GM21619 (cell line): ENCODE measurements at regions not wholly inside any gene's neighbourhood (a gene's known extent, or its start where the extent isn't known, plus 50 kb on each side); places are given as distances from the start of the nearest gene placed in this dataset.

ENCODE experiments used
- ATAC-seq: cut with Tn5 transposase; IDR thresholded peaks from one replicate; pipeline ENCODE4 v1.9.1; 2021; ENCODE audit not compliant: unreplicated experiment

- no peak for ATAC-seq
Observed at GRCh38 chrX:13266641-13267345, 53.1 kb downstream of the ATXN3L start.

DNA sequence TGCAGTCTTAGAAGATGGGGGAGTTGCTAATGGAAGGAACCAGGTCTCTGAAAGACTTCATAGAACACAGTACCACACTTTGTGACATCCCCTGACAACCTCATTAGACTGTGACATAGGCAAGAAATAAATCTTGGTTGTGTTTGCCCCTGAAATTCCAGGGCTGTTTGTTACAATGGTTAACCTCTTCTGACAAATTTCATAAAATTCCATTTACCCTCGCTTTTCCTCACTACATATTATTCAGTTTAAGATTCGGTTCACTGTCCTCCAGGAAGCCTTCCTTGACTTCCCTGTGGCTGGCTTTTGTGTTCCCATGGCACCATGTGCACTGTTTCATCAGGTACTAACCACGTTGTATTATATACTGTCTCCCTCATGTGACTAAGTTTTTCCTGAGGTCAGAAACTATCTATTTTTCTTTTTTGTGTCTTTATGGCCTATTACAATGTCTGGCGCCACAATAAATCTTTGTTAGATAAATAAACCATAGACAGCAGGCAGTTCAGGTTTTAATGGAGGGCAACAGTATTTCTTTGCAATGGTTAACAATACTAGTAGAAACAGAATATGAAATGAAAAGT, 54.2 kb downstream of the ATXN3L start:
- ATAC-seq: no peak

DNA sequence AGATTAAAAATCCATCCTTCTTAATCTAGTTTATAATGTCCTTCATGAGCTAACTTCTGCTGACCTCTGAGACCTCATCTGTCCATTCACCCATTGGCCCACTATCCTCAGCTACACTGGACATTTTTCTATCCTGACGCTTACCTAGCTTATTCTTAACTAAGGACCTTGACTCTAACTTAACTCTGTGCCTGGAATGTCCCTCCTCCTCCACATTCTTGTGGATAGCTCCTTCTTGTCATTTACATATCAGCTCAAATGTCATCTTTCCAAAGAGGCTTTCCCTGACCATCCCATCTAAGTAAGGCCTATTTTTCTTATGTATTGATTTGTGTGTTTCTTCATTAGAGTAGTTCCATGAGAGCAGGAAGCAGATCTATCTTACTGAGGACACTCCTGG, 54.7 kb downstream of the ATXN3L start:
- ATAC-seq: no peak

DNA sequence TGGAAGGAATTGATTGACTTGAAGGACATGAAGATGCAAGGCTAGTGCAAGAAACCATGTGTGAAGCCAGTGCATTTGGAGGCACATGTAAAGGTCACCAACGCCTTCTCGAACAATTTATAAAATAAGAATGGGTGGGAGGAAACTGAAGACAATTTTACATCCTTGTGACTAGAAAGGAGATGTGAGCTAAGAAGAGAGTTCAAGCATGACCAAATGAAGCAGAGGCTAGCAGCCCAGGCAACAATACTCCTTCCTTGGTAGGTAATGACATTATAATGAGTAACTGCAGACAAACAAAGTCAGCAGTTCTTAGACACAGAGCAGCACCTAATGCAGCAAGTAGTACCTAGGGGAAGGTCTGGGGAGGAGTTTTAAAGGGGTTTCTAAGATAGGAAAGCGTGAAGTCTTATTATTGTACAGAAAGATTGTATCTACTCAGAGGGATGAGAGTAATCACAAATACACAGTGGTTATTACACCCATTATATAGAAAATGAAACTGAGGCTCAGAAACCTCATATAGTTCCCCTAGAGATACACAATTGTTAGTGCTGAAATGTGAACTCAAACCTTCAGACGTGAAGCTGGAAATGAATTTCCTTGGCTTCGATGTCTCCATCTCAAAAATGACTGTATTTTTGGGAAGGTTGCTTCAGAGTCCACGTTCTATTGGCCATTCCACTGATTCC, 56.1 kb downstream of the ATXN3L start:
- ATAC-seq: peak; percentile 81

- no peak for ATAC-seq
Observed at GRCh38 chrX:13261348-13261747, 58.5 kb downstream of the ATXN3L start.

DNA sequence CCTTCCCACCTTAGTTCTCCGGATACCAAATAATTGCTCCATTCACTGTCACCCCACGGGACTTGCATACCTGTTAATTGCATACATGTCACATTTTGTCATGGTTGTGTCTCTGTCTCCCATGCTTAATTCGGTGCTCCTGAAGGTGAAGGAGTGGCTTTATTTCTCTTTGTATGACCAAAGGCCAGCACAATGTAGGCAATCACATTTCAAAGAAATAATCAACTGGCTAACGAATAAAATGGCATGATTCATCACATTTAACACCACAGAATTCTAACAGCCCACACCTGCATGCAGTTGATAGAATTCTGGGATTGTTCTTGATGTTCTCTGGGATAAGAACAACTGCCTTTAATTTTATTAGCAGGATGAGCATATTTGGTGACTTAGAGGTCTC, 59.3 kb downstream of the ATXN3L start:
- no peak for ATAC-seq

DNA sequence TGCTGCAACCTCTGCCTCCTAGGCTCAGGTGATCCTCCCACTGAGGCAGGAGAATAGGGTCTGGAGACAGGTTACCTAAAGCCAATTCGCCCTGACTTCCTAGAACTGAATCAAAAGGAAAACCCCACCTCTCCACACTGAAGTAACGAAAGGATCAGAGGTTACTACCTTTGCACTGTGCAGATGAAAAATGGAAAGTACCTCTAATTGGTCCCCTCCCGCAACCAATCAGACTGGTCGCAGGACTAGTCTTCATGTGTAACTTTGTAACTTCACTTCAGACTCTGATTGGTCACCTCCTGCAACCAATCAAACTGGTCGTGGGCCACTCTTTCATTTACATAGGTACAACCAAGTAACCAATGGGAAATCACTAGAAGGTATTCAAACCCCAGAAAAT, 61.1 kb downstream of the ATXN3L start:
- no peak for ATAC-seq

GRCh38 chrX:13258052-13258444, 61.8 kb downstream of the ATXN3L start:
- no peak for ATAC-seq

DNA sequence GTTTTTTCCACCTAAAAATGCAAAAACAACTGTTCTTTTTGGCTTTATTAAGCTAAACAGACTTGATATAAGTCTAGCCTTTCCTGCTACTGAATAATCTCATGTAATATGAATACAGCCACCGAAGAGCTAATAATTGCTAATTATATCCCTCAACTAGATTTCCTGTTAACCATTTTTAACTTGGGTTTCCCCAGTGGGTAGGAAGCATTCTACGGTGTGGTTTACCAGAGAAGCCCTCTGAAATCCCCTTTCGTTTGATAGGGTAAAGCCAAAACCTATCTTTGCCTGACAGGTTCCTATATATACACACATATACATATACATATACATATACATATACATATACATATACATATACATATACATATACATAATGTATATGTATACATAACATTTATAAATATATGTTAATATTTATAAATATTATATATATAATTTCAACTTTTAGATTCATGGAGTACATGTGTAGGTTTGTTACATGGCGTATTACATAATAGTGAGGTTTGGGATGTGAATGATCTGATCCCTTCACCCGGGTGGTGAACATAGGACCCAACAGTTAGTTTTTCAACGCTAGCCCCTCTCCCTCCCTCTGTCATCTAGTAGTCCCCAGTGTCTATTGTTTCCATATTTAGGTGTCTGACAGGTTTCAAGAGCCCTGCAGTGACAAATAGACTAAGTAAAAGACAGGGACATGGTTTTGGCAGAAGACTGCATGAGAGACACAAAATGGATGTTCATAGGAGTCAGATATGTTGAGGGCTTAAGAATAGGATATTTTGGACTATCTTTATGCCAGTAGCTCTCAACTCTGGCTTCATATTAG, 62.4 kb downstream of the ATXN3L start:
- ATAC-seq: peak; percentile 53

DNA sequence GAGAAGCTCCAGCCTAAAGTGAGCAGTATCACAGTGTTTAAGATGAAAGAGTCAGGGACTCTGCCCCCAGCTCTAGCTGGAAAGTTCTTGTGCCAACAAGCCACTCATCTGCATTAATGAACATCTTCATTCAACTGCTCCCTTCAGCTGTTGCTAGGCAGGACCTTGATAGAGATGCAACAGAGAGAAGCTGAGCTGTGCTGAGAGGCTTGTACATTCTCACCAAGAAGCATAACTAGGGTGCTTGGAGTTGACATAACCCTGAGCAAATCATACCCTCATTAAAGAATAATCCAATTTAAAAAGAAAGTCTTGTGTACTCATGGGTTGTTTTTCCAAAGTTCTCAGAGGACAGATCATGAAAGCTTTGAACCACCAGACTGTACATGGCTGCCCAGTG, 63.2 kb downstream of the ATXN3L start:
- no peak for ATAC-seq

GRCh38 chrX:13254870-13255269, 65.0 kb downstream of the ATXN3L start:
- no peak for ATAC-seq

- peak; percentile 49 for ATAC-seq
Observed at GRCh38 chrX:13254076-13254785, 65.6 kb downstream of the ATXN3L start.

DNA sequence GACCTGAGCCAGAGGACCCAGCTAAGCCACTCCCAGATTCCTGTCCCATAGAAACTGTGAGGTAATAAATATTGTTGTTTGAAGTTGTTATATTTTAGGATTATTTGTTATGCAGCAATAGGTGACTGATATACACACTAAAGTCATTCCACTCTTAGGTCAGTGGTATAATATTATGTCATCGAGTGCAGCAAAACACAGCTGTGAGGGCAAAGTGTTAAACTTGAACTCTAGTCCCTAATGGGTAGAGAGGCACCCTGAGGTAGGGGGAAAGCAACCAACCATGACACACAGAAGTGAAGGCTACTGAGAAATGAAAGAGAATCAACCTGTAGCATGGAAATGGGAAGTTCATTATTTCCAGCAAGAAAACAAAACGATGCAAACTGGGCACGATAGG, 66.6 kb downstream of the ATXN3L start:
- ATAC-seq: no peak

GRCh38 chrX:13252726-13253125, 67.1 kb downstream of the ATXN3L start:
- no peak for ATAC-seq

- ATAC-seq: no peak
Observed at GRCh38 chrX:13250826-13251580, 68.8 kb downstream of the ATXN3L start.

DNA sequence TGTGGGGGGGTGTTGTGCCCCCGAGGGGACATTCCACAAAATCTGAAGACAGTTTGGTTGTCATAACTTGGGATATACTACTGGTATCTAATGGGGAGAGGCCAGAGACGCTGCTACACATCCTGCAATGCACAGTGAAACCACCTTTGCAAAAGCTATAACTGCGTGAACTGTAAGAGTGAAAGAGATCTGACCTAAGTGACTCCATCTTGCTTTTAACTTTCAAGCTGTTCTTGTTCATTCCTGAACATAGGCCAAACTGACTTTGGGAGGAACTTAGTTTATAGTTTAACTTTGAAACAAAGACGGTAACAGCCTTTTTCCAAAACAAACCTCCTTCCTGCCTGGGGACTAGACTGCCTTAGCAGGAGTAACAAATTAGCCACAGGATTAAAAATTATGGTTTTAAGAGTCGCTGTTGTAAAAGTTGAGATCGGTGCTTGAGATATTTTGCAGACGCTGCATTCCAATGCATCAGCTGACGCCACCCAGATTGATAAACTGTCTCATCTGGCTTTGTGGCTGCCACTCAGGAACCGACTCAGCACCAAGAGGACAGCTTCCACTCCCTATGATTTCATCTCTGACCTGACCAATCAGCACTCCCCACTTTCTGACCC, 70.9 kb downstream of the ATXN3L start:
- no peak for ATAC-seq

GRCh38 chrX:13239272-13239671, 80.6 kb downstream of the ATXN3L start:
- ATAC-seq: no peak

DNA sequence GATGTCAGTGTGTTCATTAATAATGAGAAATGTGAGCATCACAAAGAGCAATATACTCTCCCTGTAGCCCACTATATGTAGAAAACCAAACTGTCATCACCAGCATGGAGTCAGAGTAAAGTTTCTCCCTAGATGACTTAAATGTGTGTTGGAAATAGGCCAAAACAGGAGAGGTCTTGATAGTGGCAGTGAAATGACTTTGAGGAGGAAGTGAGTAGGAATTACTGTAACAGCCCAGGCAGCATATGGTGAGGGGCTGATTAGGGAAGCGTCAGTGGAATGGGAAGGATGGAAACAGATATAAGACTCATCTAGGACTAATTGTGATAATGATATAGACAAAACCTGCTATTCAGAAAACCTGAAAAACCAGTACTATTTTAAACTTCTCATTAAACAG, 83.9 kb downstream of the ATXN3L start:
- no peak for ATAC-seq

DNA sequence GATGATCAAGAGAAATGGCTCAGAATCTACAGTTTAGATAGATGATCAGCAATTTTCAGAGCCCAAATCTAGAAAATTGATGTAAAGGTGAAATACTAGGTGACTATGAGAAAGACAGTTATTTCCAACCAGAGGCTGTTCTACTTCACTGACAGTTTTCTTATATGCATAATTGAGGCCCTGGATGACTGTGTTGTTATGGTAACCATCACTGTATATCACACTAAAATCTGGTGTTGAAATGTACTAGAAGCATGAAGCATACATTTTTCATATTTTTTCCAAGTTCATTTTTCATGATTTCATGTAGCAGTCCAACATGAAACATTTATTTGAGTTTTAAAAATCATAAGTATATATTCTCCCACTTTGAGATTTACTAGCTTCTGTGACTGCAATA, 87.4 kb downstream of the ATXN3L start:
- no peak for ATAC-seq

DNA sequence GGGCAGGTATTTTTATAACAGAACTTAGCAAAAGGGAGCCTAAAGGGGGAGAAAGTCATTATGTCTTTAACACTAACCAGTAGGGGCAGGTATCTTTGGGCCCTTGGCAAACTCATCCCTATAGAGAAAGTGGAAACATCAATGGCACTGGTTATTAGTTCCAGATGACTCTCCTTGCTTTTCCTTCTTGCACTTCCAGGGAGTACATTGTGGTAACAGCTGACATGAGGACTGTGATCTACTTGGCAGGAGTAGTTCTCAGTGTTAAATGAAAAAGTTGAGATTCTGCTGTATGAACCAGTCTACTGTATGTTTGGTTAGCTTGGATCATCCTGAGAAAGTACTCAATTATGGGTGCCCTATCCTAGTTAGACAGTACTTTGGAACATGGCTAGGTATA, 93.6 kb downstream of the ATXN3L start:
- no peak for ATAC-seq
